Myocyte (in vitro differentiated cells): ENCODE measurements at regions not wholly inside any gene's neighbourhood (a gene's known extent, or its start where the extent isn't known, plus 50 kb on each side); places are given as distances from the start of the nearest gene placed in this dataset.
"Not testable (repeated sequence)": the region's sequence is repeated elsewhere in the genome, so short reads cannot be mapped to it uniquely, and the experiment has no call there.

Experiments used
- DNase-seq: peaks from one replicate; pipeline ENCODE4 v3.0.0-alpha.2; 2012; ENCODE audit warnings: low read depth

DNA sequence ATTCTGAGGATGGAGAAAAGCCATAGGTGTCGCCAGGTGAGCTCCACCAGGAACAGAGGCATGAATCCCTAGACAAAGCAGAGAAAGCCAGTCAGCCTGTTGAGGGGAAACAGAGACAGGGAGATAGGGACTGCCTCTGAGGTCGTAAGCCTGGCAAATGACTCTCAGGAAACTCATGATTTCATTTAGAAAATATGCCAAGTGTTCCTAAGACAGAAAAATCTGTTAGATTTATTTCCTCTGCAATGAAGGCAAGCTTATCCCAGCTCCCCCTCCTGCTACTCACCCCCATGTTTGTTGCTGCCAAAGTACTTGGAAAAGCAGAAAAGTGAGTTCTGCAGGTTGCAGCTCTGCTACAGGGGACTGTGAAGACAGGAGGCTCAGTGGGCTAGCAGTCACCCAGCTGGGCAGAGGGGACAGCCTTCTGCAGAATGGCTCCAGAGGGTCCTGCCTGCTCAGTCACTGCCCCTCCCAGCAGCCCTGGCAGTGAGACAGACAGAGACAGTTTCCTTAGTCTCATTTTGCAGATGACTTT, 184.3 kb downstream of the ADRA2A start:
- no peak for DNase-seq

DNA sequence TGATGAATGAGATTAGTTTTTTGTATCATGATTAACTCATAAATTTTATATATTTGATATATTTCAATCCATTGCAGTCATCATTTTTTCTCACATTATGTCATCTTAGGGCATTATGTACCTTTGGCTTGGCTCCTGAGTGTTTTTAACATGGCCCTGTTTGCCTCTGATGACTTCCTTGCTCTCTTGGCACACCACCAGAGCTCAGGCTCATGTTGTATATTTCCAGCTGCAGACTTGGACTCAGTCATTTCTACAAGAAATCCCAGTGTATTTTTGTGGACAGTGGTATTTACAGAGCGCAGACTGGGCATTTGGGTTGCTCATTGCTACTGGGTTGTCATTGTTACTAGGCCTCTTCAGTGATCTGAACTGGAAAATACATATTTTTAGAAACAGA, 188.5 kb downstream of the ADRA2A start:
- no peak for DNase-seq

GRCh38 chr10:111266165-111266564, 189.3 kb downstream of the ADRA2A start:
- no peak for DNase-seq

DNA sequence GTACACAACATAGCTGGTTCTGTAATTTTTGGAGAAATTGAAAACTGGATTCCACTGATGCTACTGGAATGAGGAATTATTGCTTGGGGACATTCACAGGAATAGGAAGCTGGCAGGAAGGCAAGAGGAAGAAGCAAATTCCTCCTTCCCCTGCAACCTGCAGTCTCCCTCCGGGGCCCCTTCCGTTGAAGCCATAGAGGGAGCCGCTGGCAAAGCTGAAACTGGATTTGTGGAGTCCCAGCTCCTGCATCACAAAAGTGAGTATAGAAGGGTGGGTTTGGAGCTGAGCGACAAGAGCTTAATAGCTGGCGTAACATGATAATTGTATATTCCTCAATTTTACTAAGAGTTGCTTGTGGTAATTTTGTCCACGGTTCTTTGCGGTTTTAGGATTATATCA, 190.8 kb downstream of the ADRA2A start:
- no peak for DNase-seq

DNA sequence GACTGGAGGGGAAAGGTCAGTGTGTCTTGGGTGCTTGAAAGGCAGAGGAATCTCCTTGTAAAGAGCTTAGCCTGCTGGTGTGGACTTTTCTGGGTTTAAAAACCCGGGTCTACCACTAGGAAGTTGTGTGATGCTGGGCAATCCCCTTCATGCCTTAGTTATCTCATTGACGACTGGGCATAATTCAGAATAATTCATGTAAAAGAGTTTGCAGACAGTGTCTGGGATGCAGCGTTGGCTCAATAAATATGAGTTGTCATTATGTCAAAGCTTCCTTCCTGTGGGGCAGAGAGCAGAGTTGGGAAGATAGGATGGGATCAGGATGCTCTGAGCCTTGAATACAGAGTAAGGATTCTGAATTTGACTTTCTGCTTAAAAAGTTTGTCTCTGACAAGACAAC, 196.4 kb downstream of the ADRA2A start:
- no peak for DNase-seq

GRCh38 chr10:111273635-111274034, 196.8 kb downstream of the ADRA2A start:
- no peak for DNase-seq

- no peak for DNase-seq
These were observed 198.3 kb downstream of the ADRA2A start for GRCh38 chr10:111275091-111275490.

DNA sequence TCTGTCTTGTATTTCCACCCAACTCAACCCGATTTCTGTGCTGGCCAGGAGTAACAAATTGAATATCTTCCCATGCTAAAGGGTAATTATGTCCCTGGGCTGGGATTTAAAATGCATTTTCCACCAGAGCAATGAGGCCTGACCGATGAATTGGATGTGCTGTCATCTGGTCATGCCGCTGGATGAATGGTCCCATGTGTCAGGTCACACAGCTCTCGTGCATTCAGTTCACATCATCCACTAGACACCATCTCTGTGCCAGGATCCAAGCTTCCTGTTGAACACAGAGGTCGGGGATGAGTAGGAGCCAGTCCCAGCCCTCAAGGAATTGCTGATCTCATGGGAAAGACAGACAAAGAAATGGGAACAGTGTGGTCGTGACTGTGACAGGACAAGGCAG, 200.8 kb downstream of the ADRA2A start:
- no peak for DNase-seq

DNA sequence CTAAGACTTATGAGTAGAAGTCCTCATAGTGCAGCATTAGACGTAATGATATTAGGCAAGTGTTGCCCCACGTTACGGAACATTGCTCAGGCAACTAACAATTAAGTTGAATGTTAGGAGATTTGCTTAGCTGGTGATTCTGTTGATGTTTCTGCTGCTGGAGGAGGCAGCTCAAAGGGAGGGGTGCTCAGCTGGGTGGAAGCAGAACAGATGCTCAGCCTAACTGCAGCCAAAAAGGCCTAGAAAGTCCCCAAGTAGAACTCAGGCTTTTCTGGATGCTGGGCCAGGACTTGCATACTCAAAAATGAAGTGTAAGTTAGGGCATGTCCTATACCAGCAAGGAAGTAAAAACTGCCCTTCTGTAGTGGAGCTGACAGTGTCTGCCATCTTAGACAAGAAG, 201.4 kb downstream of the ADRA2A start:
- DNase-seq, result no peak

GRCh38 chr10:111281516-111281915, 204.7 kb downstream of the ADRA2A start:
- peak; percentile 48 for DNase-seq

DNA sequence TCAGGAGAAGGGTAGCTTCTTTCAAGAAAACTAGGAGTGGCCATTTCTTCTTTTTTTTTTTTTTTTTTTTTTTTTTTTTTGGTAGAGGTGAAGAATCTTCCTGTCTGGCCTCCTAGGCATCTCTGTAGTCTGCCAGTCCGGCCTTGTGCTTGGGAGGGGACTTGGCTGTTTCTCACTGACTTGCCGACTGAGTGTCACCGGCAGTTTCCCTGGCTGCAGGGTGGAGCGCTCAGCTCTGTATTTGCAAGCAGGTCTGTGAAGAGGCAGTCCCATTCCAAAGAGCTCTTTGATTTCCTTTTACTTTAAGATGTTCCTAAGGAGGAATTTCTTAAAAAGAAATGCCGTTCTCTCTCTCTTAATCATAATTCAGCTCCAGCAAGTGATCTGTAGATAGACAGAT, 212.6 kb downstream of the ADRA2A start:
- no peak for DNase-seq

DNA sequence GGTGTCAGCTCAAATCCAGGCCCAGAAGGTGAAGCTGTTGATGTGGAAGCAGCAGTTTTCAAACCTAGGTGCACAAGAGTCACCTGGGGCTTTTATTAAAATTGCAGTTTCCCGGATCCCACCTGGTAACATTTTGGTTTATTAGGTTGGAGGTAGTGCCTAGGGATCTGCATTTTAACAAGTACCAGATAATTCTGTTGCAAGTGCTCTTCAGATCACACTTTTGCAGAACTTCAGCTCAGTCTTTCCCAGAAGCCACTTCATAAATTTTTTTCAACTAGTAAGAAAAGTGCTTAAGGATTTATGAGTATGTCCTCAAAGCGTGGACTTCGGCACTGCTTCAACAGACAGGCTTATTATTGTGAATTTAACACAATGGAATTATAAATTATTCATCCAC, 213.8 kb downstream of the ADRA2A start:
- DNase-seq, result no peak

DNA sequence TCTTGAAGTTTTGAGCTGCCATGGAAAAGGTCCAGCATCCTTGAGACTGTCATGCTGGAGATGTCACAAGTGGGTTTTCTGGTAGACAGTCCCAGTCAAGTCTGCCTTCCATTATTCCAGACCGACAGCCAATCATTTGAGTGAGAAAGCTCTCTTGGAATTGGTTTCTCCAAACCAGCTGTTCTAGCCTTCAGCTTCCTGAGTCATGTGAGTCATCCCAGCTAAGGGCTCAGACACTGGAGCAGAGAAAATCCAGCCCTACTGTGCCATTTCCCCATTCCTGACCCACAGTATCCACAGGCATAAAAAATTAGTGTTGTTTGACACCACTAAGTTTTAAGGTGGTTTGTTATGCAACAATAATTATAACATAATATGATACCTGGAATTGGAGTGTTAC, 219.0 kb downstream of the ADRA2A start:
- DNase-seq, result peak; percentile 44

DNA sequence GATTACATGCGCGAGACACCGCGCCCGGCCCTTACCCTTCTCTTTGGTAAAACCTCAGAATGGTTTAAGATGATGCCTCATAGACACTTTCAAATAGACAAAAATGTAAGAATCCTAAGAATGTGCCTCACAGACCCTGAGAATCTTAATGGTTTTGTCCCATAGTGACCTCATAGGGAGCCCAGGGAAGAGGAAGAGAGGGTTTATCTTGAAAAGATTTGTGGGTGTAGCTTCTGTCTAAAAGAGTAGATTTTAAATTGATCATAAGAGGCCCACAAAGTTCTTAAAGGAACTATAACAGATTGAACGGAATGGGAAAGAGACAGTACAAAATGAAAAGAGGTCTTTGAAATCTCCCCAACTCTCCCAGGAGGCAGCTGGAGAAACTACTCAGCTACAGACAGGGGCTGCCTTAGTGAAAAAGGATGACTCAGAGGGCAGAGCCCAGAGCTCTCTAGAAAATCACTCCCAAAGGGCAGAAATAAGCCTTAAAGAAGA, 220.6 kb downstream of the ADRA2A start:
- peak; percentile 78 for DNase-seq

DNA sequence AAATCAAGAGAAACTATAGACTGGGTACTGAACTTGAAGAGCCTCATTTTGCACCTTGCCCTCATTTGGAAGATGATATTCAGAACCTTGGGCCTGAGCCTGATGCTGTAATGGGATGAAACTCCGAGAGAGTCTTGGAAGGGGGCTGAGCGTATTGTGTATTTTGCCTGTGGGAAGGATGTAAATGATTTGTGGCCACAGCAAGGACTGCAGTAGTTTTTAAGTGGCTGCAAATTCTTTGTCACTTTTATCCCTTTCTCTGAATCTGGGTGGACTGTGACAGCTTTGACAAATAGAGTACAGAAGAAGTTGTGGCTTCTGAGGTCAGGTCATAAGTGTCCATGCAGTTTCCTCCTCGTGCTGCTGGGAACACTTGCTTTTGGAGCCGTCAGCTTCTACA, 221.2 kb downstream of the ADRA2A start:
- no peak for DNase-seq

DNA sequence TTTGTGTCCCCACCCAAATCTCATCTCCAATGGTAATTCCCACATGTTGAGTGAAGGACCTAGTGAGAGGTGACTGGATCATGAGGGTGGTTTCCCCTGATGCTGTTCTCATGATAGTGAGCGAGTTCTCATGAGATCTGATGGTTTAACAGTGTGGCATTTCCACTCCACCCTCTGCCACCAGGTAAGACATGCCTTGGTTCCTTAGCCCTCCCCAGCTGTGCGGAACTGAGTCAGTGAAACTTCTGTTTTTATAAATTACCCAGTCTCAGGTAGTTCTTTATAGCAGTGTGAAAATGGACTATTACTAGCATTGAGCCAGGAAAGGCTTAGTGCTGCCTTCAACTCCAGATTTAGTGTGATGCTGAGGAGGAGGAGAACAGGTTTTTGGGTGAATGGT, 222.2 kb downstream of the ADRA2A start:
- DNase-seq, result no peak

GRCh38 chr10:111303887-111304286, 227.1 kb downstream of the ADRA2A start:
- DNase-seq, result no peak

GRCh38 chr10:111316722-111317212, 239.9 kb downstream of the ADRA2A start:
- no peak for DNase-seq

DNA sequence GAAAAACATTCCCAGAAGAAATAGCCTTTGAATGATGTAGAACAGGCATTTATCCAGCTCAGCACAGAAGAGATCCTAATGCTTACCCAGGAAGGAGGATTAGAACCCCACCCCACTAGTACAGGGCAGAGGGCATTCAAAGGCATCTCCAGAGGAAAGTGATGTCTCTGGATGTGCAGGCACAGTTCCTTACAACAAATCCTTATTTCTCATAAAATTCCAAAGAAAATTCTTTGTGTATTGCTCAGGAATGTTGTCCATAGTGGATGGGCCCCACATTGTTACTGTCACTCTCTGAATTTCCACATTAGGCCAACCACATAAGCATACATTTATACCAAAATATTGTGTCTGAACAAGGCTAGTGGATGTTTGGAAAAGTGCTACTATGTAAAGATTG, 243.0 kb downstream of the ADRA2A start:
- no peak for DNase-seq

- peak; percentile 22 for DNase-seq
These were observed 246.6 kb downstream of the ADRA2A start for GRCh38 chr10:111323389-111323966.

DNA sequence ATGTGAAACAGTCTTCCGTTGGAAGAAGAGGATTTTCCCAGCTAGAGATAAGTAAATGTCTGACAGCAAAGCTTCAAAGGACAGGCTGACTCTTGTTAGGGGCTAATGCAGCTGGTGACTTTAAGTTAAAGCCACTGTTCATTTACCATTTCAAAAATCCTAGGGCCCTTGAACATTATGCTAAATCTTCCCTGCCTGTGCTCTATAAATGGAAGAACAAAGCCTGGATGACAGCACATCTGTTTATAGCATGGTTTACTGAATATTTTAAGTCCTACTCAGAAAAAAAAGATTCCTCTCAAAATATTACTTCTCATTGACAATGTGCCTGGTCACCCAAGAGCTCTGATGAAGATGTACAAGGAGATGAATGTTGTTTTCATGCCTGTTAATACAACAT, 255.3 kb downstream of the ADRA2A start:
- DNase-seq, result not testable (repeated sequence)

DNA sequence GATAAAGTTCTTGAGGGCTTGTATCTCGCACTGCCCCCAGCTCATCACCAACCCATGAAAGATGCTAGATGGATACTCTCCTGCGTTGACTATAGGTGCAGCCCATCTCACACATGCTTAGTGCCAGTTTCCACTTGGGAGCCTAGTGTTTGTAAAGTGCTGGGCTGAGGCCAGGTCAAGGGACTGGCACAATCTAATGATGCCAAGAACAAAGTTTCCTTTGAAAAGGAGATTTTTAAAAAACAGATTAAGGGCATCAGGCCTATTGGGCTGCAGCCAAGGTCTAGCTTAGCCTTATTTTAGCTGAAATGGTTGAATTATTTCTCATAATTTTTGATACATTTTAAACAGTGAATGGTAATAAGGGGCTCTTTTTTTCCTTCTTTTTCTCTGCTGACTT, 259.0 kb downstream of the ADRA2A start:
- DNase-seq, result no peak

- DNase-seq, result no peak
These were observed 261.2 kb downstream of the ADRA2A start for GRCh38 chr10:111338035-111338434.
